Adipose tissue (tissue), 3 donors: ENCODE measurements at regions not wholly inside any gene's neighbourhood (a gene's known extent, or its start where the extent isn't known, plus 50 kb on each side); places are given as distances from the start of the nearest gene placed in this dataset.

ENCODE experiments used
- H3K27ac ChIP-seq: one replicate; pipeline ENCODE4 v1.5.1; 2013; ENCODE audit warnings: low read depth, low read length
- WGBS, 3 donors: extraction: QIAGEN DNeasy Blood & Tissue Kit; methylation state at CpG; one replicate each; pipeline ENCODE4 v1.1.7; 2013; 5-methylcytosine and 5-hydroxymethylcytosine counted together
- donor health status: healthy with polysubstance abuse.
- donor health status: Bipolar disorder and iron deficiency.
- donor health status: healthy.

- 68 to 80% (median 71%) methylated on average over 3 of the region's 3 CpGs for WGBS, 3 donors
- no peak overlapping the region for H3K27ac ChIP-seq
Measured at GRCh38 chr15:96219681-96220080, 110.8 kb upstream of the NR2F2 start.

GRCh38 chr15:96220657-96221056, 109.8 kb upstream of the NR2F2 start:
- 94 to 95% (median 95%) methylated on average over 3 of the region's 3 CpGs for WGBS, 3 donors

GRCh38 chr15:96222981-96223380, 107.5 kb upstream of the NR2F2 start:
- no peak overlapping the region for H3K27ac ChIP-seq
- WGBS, 3 donors = 66 to 75% (median 74%) methylated on average over 10 of the region's 10 CpGs

More at GRCh38 chr15:96220657-96221056, 109.8 kb upstream of the NR2F2 start:
- H3K27ac ChIP-seq = no peak overlapping the region

- no peak overlapping the region for H3K27ac ChIP-seq
- 80 to 98% (median 86%) methylated on average over 2 of the region's 2 CpGs for WGBS, 3 donors
Measured at GRCh38 chr15:96223939-96224338, 106.6 kb upstream of the NR2F2 start.

- 43 to 70% (median 60%) methylated on average over 5 of the region's 5 CpGs for WGBS, 3 donors
- H3K27ac ChIP-seq = no peak overlapping the region
Measured at GRCh38 chr15:96225642-96226259, 104.7 kb upstream of the NR2F2 start.

GRCh38 chr15:96230526-96231181, 99.8 kb upstream of the NR2F2 start:
- 80 to 83% (median 83%) methylated on average over 3 of the region's 3 CpGs for WGBS, 3 donors
- no peak overlapping the region for H3K27ac ChIP-seq

- H3K27ac ChIP-seq = no peak overlapping the region
- WGBS, 3 donors = 76 to 97% (median 95%) methylated on average over 3 of the region's 3 CpGs
Measured at GRCh38 chr15:96232335-96232734, 98.2 kb upstream of the NR2F2 start.

- 68 to 76% (median 70%) methylated on average over 12 of the region's 12 CpGs for WGBS, 3 donors
- no peak overlapping the region for H3K27ac ChIP-seq
Measured at GRCh38 chr15:96234109-96234892, 96.2 kb upstream of the NR2F2 start.

- WGBS, 3 donors = 89 to 95% (median 89%) methylated on average over 1 of the region's 1 CpG
- no peak overlapping the region for H3K27ac ChIP-seq
Measured at GRCh38 chr15:96237002-96237401, 93.5 kb upstream of the NR2F2 start.

- no peak overlapping the region for H3K27ac ChIP-seq
- WGBS, 3 donors = 87 to 93% (median 92%) methylated on average over 1 of the region's 1 CpG
Measured at GRCh38 chr15:96242761-96243160, 87.7 kb upstream of the NR2F2 start.

GRCh38 chr15:96243701-96244100, 86.8 kb upstream of the NR2F2 start:
- H3K27ac ChIP-seq = no peak overlapping the region
- WGBS, 3 donors = 74 to 88% (median 75%) methylated on average over 4 of the region's 4 CpGs

GRCh38 chr15:96245252-96245651, 85.2 kb upstream of the NR2F2 start:
- no peak overlapping the region for H3K27ac ChIP-seq
- WGBS, 3 donors = 90 to 98% (median 91%) methylated on average over 2 of the region's 2 CpGs

GRCh38 chr15:96246057-96246456, 84.4 kb upstream of the NR2F2 start:
- WGBS, 3 donors = 88 to 94% (median 90%) methylated on average over 4 of the region's 4 CpGs
- no peak overlapping the region for H3K27ac ChIP-seq

GRCh38 chr15:96247621-96248305, 82.7 kb upstream of the NR2F2 start:
- 89 to 94% (median 93%) methylated on average over 2 of the region's 2 CpGs for WGBS, 3 donors
- no peak overlapping the region for H3K27ac ChIP-seq

- no peak overlapping the region for H3K27ac ChIP-seq
- whole genome bisulfite sequencing, 3 donors = 92 to 94% (median 92%) methylated on average over 5 of the region's 5 CpGs
Measured at GRCh38 chr15:96252148-96252547, 78.4 kb upstream of the NR2F2 start.

GRCh38 chr15:96253006-96253747, 77.3 kb upstream of the NR2F2 start:
- H3K27ac ChIP-seq = no peak overlapping the region
- WGBS, 3 donors = 72 to 81% (median 80%) methylated on average over 7 of the region's 7 CpGs

- H3K27ac ChIP-seq = no peak overlapping the region
- 79 to 92% (median 87%) methylated on average over 6 of the region's 6 CpGs for WGBS, 3 donors
Measured at GRCh38 chr15:96254173-96254572, 76.3 kb upstream of the NR2F2 start.

GRCh38 chr15:96255599-96255998, 74.9 kb upstream of the NR2F2 start:
- H3K27ac ChIP-seq = no peak overlapping the region
- WGBS, 3 donors = 90 to 96% (median 95%) methylated on average over 1 of the region's 1 CpG
